Loucy (cell line): ENCODE measurements at regions not wholly inside any gene's neighbourhood (a gene's known extent, or its start where the extent isn't known, plus 50 kb on each side); places are given as distances from the start of the nearest gene placed in this dataset.

ENCODE experiments used
- H2AFZ ChIP-seq: fragments of 200-600 bp; sonication (generic); 2 replicates; pipeline ENCODE4 v1.6.0; 2016; ENCODE audit warnings: antibody characterized with exemption, mild to moderate bottlenecking, low read length, moderate library complexity
- H3F3A ChIP-seq: fragments of 200-600 bp; 2 replicates; pipeline ENCODE4 v1.6.0; 2016; ENCODE audit warnings: antibody characterized with exemption, low read depth, mild to moderate bottlenecking
- H3K27me3 ChIP-seq: fragments of 200-600 bp; sonication (generic); 2 replicates; pipeline ENCODE4 v1.6.1; 2014; ENCODE audit warnings: low read length, mild to moderate bottlenecking; ENCODE audit not compliant: insufficient read depth, poor library complexity, severe bottlenecking
- H3K36me3 ChIP-seq: fragments of 200-600 bp; sonication (generic); 2 replicates; pipeline ENCODE4 v1.6.1; 2016; ENCODE audit warnings: low read length; ENCODE audit not compliant: insufficient read depth
- H3K4me1 ChIP-seq: fragments of 200-600 bp; sonication (generic); 2 replicates; pipeline ENCODE4 v1.5.1; 2014; ENCODE audit warnings: low read length, mild to moderate bottlenecking; ENCODE audit not compliant: insufficient read depth, poor library complexity, severe bottlenecking
- H3K4me2 ChIP-seq: fragments of 200-600 bp; sonication (generic); 2 replicates; pipeline ENCODE4 v1.6.0; 2014; ENCODE audit warnings: antibody characterized with exemption, low read length, low read depth, mild to moderate bottlenecking; ENCODE audit not compliant: poor library complexity, severe bottlenecking
- H3K4me3 ChIP-seq: fragments of 200-600 bp; sonication (generic); 2 replicates; pipeline ENCODE4 v1.5.1; 2014; ENCODE audit warnings: low read length, mild to moderate bottlenecking, mixed read lengths; ENCODE audit not compliant: poor library complexity, severe bottlenecking
- H3K79me2 ChIP-seq: fragments of 200-600 bp; sonication (generic); 2 replicates; pipeline ENCODE4 v1.6.1; 2014; ENCODE audit warnings: low read length; ENCODE audit not compliant: insufficient read depth
- H3K9ac ChIP-seq: fragments of 200-600 bp; sonication (generic); 2 replicates; pipeline ENCODE4 v1.6.0; 2014; ENCODE audit warnings: mild to moderate bottlenecking, low read depth, low read length, moderate library complexity; ENCODE audit not compliant: poor library complexity, severe bottlenecking
- H3K9me2 ChIP-seq: fragments of 200-600 bp; sonication (generic); replicated peaks from 2 replicates; pipeline ENCODE4 v1.6.1; 2016; ENCODE audit warnings: low read depth, low read length, mixed read lengths
- H3K9me3 ChIP-seq: fragments of 200-600 bp; sonication (generic); 2 replicates; pipeline ENCODE4 v1.6.1; 2014; ENCODE audit warnings: mild to moderate bottlenecking, antibody characterized with exemption, low read length, low read depth; ENCODE audit not compliant: insufficient read depth
- H4K20me1 ChIP-seq: fragments of 200-600 bp; sonication (generic); 2 replicates; pipeline ENCODE4 v1.6.0; 2014; ENCODE audit warnings: antibody characterized with exemption, low read length, mild to moderate bottlenecking; ENCODE audit not compliant: insufficient read depth, poor library complexity, severe bottlenecking
- CTCF ChIP-seq: fragments of 200-600 bp; sonication (generic); conservative IDR thresholded peaks from 2 replicates; pipeline ENCODE4 v1.5.1; 2014; ENCODE audit warnings: mild to moderate bottlenecking, antibody characterized with exemption, low read length
- EZH2phosphoT487 ChIP-seq: fragments of 200-600 bp; IDR thresholded peaks from 2 replicates; pipeline ENCODE4 v1.6.1; 2018; ENCODE audit warnings: antibody characterized with exemption, mild to moderate bottlenecking, moderate library complexity, borderline replicate concordance

- H3K27me3 ChIP-seq = no peaks in the 10 kb centered on the region
- H3K79me2 ChIP-seq = no peaks in the 10 kb centered on the region
- no peak overlapping the region for H3K4me2 ChIP-seq
- H2AFZ ChIP-seq = no peak overlapping the region
- no peaks in the 10 kb centered on the region for H3K9me3 ChIP-seq
- no peaks in the 10 kb centered on the region for H3F3A ChIP-seq
- H3K9ac ChIP-seq = no peak overlapping the region
- H3K4me1 ChIP-seq = no peaks in the 10 kb centered on the region
- TF ChIP-seq EZH2phosphoT487 (no peak), CTCF (no peak)
- H3K36me3 ChIP-seq = no peaks in the 10 kb centered on the region
- no peaks in the 10 kb centered on the region for H3K9me2 ChIP-seq
- no peak overlapping the region for H3K4me3 ChIP-seq
- H4K20me1 ChIP-seq = no peaks in the 10 kb centered on the region
These were observed 468.2 kb upstream of the DIPK2B start for GRCh38 chrX:45668686-45669443.

- no peak overlapping the region for H3K9ac ChIP-seq
- no peaks in the 10 kb centered on the region for H3K79me2 ChIP-seq
- H3K9me2 ChIP-seq = no peaks in the 10 kb centered on the region
- no peaks in the 10 kb centered on the region for H3K4me1 ChIP-seq
- H3K36me3 ChIP-seq = no peaks in the 10 kb centered on the region
- no peak overlapping the region for H3K4me2 ChIP-seq
- H3K27me3 ChIP-seq = no peaks in the 10 kb centered on the region
- no peak overlapping the region for H2AFZ ChIP-seq
- no peak overlapping the region for H3K4me3 ChIP-seq
- H3K9me3 ChIP-seq = no peaks in the 10 kb centered on the region
- H4K20me1 ChIP-seq = no peaks in the 10 kb centered on the region
- no peak for TF ChIP-seq CTCF
- TF ChIP-seq EZH2phosphoT487 = no peak
- H3F3A ChIP-seq = no peaks in the 10 kb centered on the region
These were observed 467.0 kb upstream of the DIPK2B start for GRCh38 chrX:45667666-45668065.

GRCh38 chrX:45664727-45665290 lies 464.1 kb upstream of the DIPK2B start:
- Histone ChIP-seq H3K79me2 (no peaks in the 10 kb centered on the region), H3K27me3 (no peaks in the 10 kb centered on the region), H3K4me2 (no peak overlapping the region), H3F3A (no peaks in the 10 kb centered on the region), H3K4me1 (no peaks in the 10 kb centered on the region), H4K20me1 (no peaks in the 10 kb centered on the region), H2AFZ (no peak overlapping the region), H3K4me3 (no peak overlapping the region), H3K9ac (no peak overlapping the region), H3K36me3 (no peaks in the 10 kb centered on the region), H3K9me2 (no peaks in the 10 kb centered on the region), H3K9me3 (no peaks in the 10 kb centered on the region)
- no peak for TF ChIP-seq CTCF
- no peak for TF ChIP-seq EZH2phosphoT487
